Natural killer cell (primary cell): ENCODE measurements at regions not wholly inside any gene's neighbourhood (a gene's known extent, or its start where the extent isn't known, plus 50 kb on each side); places are given as distances from the start of the nearest gene placed in this dataset.

ENCODE experiments used
- ATAC-seq, 3 donors: fragments of 150-1000 bp in 2 of 3; fragments of 200-7000 bp in 1 of 3; cut with Tn5 transposase; 1 replicate in 1 of 3; 2 replicates in 2 of 3; pipeline ENCODE4 v1.10.0; 2021; ENCODE audit warnings: mild to moderate bottlenecking in 2 of 3, moderate library complexity in 2 of 3
- DNase-seq, 2 donors: peaks; one replicate each; pipeline versions ENCODE4 v3.0.0 to v3.0.0-alpha.2; 2013 to 2021; ENCODE audit warnings: mixed read lengths in 1 of 2
- H3K27ac ChIP-seq: one replicate; pipeline ENCODE4 v1.5.1; 2013; ENCODE audit warnings: mild to moderate bottlenecking, low read length
- H3K27me3 ChIP-seq: one replicate; pipeline ENCODE4 v1.6.1; 2013; ENCODE audit warnings: low read length; ENCODE audit not compliant: control insufficient read depth, insufficient read depth
- H3K36me3 ChIP-seq: one replicate; pipeline ENCODE4 v1.6.1; 2013; ENCODE audit warnings: low read length; ENCODE audit not compliant: control insufficient read depth, insufficient read depth
- H3K4me1 ChIP-seq: one replicate; pipeline ENCODE4 v1.6.1; 2013; ENCODE audit warnings: low read length; ENCODE audit not compliant: control insufficient read depth, insufficient read depth
- H3K4me3 ChIP-seq: one replicate; pipeline ENCODE4 v1.5.1; 2013; ENCODE audit warnings: low read length
- H3K9me3 ChIP-seq: one replicate; pipeline ENCODE4 v1.6.1; 2013; ENCODE audit warnings: low read length; ENCODE audit not compliant: control insufficient read depth, insufficient read depth
- H3K27ac Mint-ChIP-seq, 2 donors: one replicate each; pipeline ENCODE4 v1.8.0; 2022; ENCODE audit warnings: mild to moderate bottlenecking in 2 of 2, mixed read lengths in 2 of 2, moderate library complexity in 1 of 2
- H3K27me3 Mint-ChIP-seq, 2 donors: one replicate each; pipeline ENCODE4 v1.8.0; 2022; ENCODE audit warnings: low read depth in 2 of 2, mixed read lengths in 2 of 2
- H3K36me3 Mint-ChIP-seq: one replicate; pipeline ENCODE4 v1.8.0; 2022; ENCODE audit warnings: mixed read lengths
- H3K4me1 Mint-ChIP-seq, 2 donors: one replicate each; pipeline ENCODE4 v1.8.0; 2022; ENCODE audit warnings: mixed read lengths in 2 of 2
- H3K4me3 Mint-ChIP-seq: one replicate; pipeline ENCODE4 v1.8.0; 2022; ENCODE audit warnings: mild to moderate bottlenecking, moderate library complexity, mixed read lengths
- H3K9me3 Mint-ChIP-seq, 2 donors: one replicate each; pipeline ENCODE4 v1.8.0; 2022; ENCODE audit warnings: mixed read lengths in 2 of 2
- WGBS: methylation state at CpG from one replicate; pipeline ENCODE4 v1.1.7; 2013; ENCODE audit warnings: missing lambda C conversion rate; ENCODE audit not compliant: insufficient coverage; 5-methylcytosine and 5-hydroxymethylcytosine counted together
- intact Hi-C: fragments of 100-400 bp; cut with micrococcal nuclease; formaldehyde crosslinking; loops from one replicate; pipeline ENCODE4 v1.14.2; 2022
- TF ChIP-seq, protein P1 (sequence below): fragments of 200-600 bp; IDR thresholded peaks from one replicate; pipeline ENCODE4 v1.8.0; 2022; ENCODE audit warnings: antibody characterized with exemption

- Mint-ChIP-seq H3K27ac (no peak overlapping the region), H3K36me3 (no peaks in the 10 kb centered on the region), H3K4me1 (no peaks in the 10 kb centered on the region), H3K4me3 (no peak overlapping the region), H3K27me3 (no peaks in the 10 kb centered on the region), H3K9me3 (peaks cover 0 to 2% of the 10 kb centered on the region in 2 donors)
- H3K27me3 ChIP-seq, result no peaks in the 10 kb centered on the region
- no peak overlapping the region for H3K4me3 ChIP-seq
- H3K36me3 ChIP-seq, result no peaks in the 10 kb centered on the region
- TF ChIP-seq, protein P1, sequence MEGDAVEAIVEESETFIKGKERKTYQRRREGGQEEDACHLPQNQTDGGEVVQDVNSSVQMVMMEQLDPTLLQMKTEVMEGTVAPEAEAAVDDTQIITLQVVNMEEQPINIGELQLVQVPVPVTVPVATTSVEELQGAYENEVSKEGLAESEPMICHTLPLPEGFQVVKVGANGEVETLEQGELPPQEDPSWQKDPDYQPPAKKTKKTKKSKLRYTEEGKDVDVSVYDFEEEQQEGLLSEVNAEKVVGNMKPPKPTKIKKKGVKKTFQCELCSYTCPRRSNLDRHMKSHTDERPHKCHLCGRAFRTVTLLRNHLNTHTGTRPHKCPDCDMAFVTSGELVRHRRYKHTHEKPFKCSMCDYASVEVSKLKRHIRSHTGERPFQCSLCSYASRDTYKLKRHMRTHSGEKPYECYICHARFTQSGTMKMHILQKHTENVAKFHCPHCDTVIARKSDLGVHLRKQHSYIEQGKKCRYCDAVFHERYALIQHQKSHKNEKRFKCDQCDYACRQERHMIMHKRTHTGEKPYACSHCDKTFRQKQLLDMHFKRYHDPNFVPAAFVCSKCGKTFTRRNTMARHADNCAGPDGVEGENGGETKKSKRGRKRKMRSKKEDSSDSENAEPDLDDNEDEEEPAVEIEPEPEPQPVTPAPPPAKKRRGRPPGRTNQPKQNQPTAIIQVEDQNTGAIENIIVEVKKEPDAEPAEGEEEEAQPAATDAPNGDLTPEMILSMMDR, result no peak
- H3K9me3 ChIP-seq, result no peaks in the 10 kb centered on the region
- intact Hi-C loops, result no loop called here
- 80% methylated on average over 1 of the region's 2 CpGs for WGBS
- no peak for DNase-seq
- H3K4me1 ChIP-seq, result no peaks in the 10 kb centered on the region
- no peak overlapping the region for H3K27ac ChIP-seq
- no peak for ATAC-seq
Measured at GRCh38 chr3:26198609-26199008, 408.7 kb downstream of the OXSM start.

- no peaks in the 10 kb centered on the region for H3K36me3 ChIP-seq
- H3K4me1 Mint-ChIP-seq, result no peaks in the 10 kb centered on the region
- H3K27ac Mint-ChIP-seq, result no peak overlapping the region
- H3K4me1 ChIP-seq, result no peaks in the 10 kb centered on the region
- H3K27me3 ChIP-seq, result no peaks in the 10 kb centered on the region
- no peak for DNase-seq
- H3K9me3 ChIP-seq, result no peaks in the 10 kb centered on the region
- TF ChIP-seq, protein P1, result no peak
- H3K36me3 Mint-ChIP-seq, result no peaks in the 10 kb centered on the region
- no peaks in the 10 kb centered on the region for H3K27me3 Mint-ChIP-seq
- peaks cover 7 to 10% of the 10 kb centered on the region in 2 donors for H3K9me3 Mint-ChIP-seq
- intact Hi-C loops, result no loop called here
- no peak overlapping the region for H3K4me3 Mint-ChIP-seq
- H3K4me3 ChIP-seq, result no peak overlapping the region
- no peak for ATAC-seq
- no peak overlapping the region for H3K27ac ChIP-seq
- 62% methylated on average over 3 of the region's 3 CpGs for WGBS
Measured at GRCh38 chr3:26202169-26202568, 412.3 kb downstream of the OXSM start.

- ATAC-seq (no peak), DNase-seq (no peak)
- intact Hi-C loops, result no loop called here
- Mint-ChIP-seq H3K36me3 (no peaks in the 10 kb centered on the region), H3K27me3 (no peaks in the 10 kb centered on the region), H3K27ac (no peak overlapping the region), H3K9me3 (peaks cover 10 to 11% of the 10 kb centered on the region in 2 donors), H3K4me3 (no peak overlapping the region), H3K4me1 (no peaks in the 10 kb centered on the region)
- Histone ChIP-seq H3K27ac (no peak overlapping the region), H3K4me1 (no peaks in the 10 kb centered on the region), H3K4me3 (no peak overlapping the region), H3K36me3 (no peaks in the 10 kb centered on the region), H3K27me3 (no peaks in the 10 kb centered on the region), H3K9me3 (no peaks in the 10 kb centered on the region)
- TF ChIP-seq, protein P1, result no peak
- 89% methylated on average over 1 of the region's 1 CpG for WGBS
Measured at GRCh38 chr3:26205475-26205874, 415.6 kb downstream of the OXSM start.

- H3K27ac ChIP-seq, result no peak overlapping the region
- H3K4me3 Mint-ChIP-seq, result no peak overlapping the region
- ATAC-seq (no peak), DNase-seq (no peak)
- H3K27me3 Mint-ChIP-seq, result no peaks in the 10 kb centered on the region
- H3K4me3 ChIP-seq, result no peak overlapping the region
- no peaks in the 10 kb centered on the region for H3K9me3 ChIP-seq
- H3K27me3 ChIP-seq, result no peaks in the 10 kb centered on the region
- no peaks in the 10 kb centered on the region for H3K4me1 ChIP-seq
- TF ChIP-seq, protein P1, result no peak
- peaks cover 22 to 26% of the 10 kb centered on the region in 2 donors for H3K9me3 Mint-ChIP-seq
- intact Hi-C loops, result no loop called here
- H3K36me3 Mint-ChIP-seq, result no peaks in the 10 kb centered on the region
- 84% methylated on average over 4 of the region's 4 CpGs for WGBS
- H3K4me1 Mint-ChIP-seq, result no peaks in the 10 kb centered on the region
- no peaks in the 10 kb centered on the region for H3K36me3 ChIP-seq
- H3K27ac Mint-ChIP-seq, result no peak overlapping the region
Measured at GRCh38 chr3:26208201-26208600, 414.4 kb upstream of the LRRC3B start.
